Stimulated activated naive B cell treated with anti-CD40 and anti-IgM and Interleukin-4, amounts not matched to agents 10 μg/mL and 1 μg/mL and 100 μg/mL, for 72 hours (primary cell): ENCODE measurements at regions not wholly inside any gene's neighbourhood (a gene's known extent, or its start where the extent isn't known, plus 50 kb on each side); places are given as distances from the start of the nearest gene placed in this dataset.

Source experiments
- ATAC-seq, 2 donors: fragments of 150-1000 bp; cut with Tn5 transposase; replicated peaks; 2 replicates each; pipeline ENCODE4 v1.10.0; 2021; ENCODE audit warnings: moderate library complexity in 1 of 2
- DNase-seq: peaks from one replicate; pipeline ENCODE4 v3.0.0; 2021
- H3K27ac Mint-ChIP-seq: one replicate; pipeline ENCODE4 v1.8.0; 2022; ENCODE audit warnings: mild to moderate bottlenecking, mixed read lengths
- H3K27me3 Mint-ChIP-seq, 2 donors: one replicate each; pipeline ENCODE4 v1.8.0; 2022; ENCODE audit warnings: mixed read lengths in 2 of 2
- H3K36me3 Mint-ChIP-seq, 2 donors: one replicate each; pipeline ENCODE4 v1.8.0; 2022; ENCODE audit warnings: mixed read lengths in 2 of 2, mild to moderate bottlenecking in 1 of 2
- H3K4me1 Mint-ChIP-seq, 2 donors: one replicate each; pipeline ENCODE4 v1.8.0; 2022; ENCODE audit warnings: mixed read lengths in 2 of 2, mild to moderate bottlenecking in 1 of 2
- H3K4me3 Mint-ChIP-seq, 2 donors: one replicate each; pipeline ENCODE4 v1.8.0; 2022; ENCODE audit warnings: mild to moderate bottlenecking in 2 of 2, mixed read lengths in 2 of 2, moderate library complexity in 1 of 2
- H3K9me3 Mint-ChIP-seq, 2 donors: one replicate each; pipeline ENCODE4 v1.8.0; 2022; ENCODE audit warnings: mixed read lengths in 2 of 2, mild to moderate bottlenecking in 1 of 2

- no peak for DNase-seq
- ATAC-seq, result no peak
- H3K4me3 Mint-ChIP-seq, result no peak overlapping the region
- H3K9me3 Mint-ChIP-seq, result peaks cover 2 to 4% of the 10 kb centered on the region in 2 donors
- H3K27ac Mint-ChIP-seq, result no peak overlapping the region
- H3K4me1 Mint-ChIP-seq, result peaks cover 0 to 5% of the 10 kb centered on the region in 2 donors
- no peaks in the 10 kb centered on the region for H3K36me3 Mint-ChIP-seq
- H3K27me3 Mint-ChIP-seq, result peaks cover 0 to 3% of the 10 kb centered on the region in 2 donors
These were observed 498.6 kb downstream of the GRXCR1 start for GRCh38 chr4:43391069-43391468.

GRCh38 chr4:43394976-43395375 lies 502.5 kb downstream of the GRXCR1 start:
- ATAC-seq (peak in 1 of 2 donors; percentile 21), DNase-seq (no peak)
- H3K4me1 Mint-ChIP-seq, result peaks cover 0 to 5% of the 10 kb centered on the region in 2 donors
- H3K4me3 Mint-ChIP-seq, result no peak overlapping the region
- no peaks in the 10 kb centered on the region for H3K36me3 Mint-ChIP-seq
- peaks cover 5 to 7% of the 10 kb centered on the region in 2 donors for H3K9me3 Mint-ChIP-seq
- no peak overlapping the region for H3K27ac Mint-ChIP-seq
- H3K27me3 Mint-ChIP-seq, result peaks cover 0 to 3% of the 10 kb centered on the region in 2 donors

GRCh38 chr4:43399726-43400125 lies 507.2 kb downstream of the GRXCR1 start:
- ATAC-seq (no peak), DNase-seq (no peak)
- Mint-ChIP-seq H3K36me3 (no peaks in the 10 kb centered on the region), H3K27me3 (no peaks in the 10 kb centered on the region), H3K4me1 (peaks cover 0 to 4% of the 10 kb centered on the region in 2 donors), H3K4me3 (no peak overlapping the region), H3K9me3 (peaks cover 4 to 7% of the 10 kb centered on the region in 2 donors), H3K27ac (no peak overlapping the region)

- Mint-ChIP-seq H3K27ac (no peak overlapping the region), H3K4me3 (no peak overlapping the region), H3K36me3 (peaks cover 0 to 2% of the 10 kb centered on the region in 2 donors), H3K4me1 (no peaks in the 10 kb centered on the region), H3K9me3 (peaks cover 8 to 14% of the 10 kb centered on the region in 2 donors), H3K27me3 (no peaks in the 10 kb centered on the region)
- DNase-seq (no peak), ATAC-seq (no peak)
These were observed 509.9 kb downstream of the GRXCR1 start for GRCh38 chr4:43402393-43402792.

GRCh38 chr4:43410636-43411035 lies 518.1 kb downstream of the GRXCR1 start:
- DNase-seq (no peak), ATAC-seq (no peak)
- H3K9me3 Mint-ChIP-seq, result peaks cover 7 to 16% of the 10 kb centered on the region in 2 donors
- H3K4me1 Mint-ChIP-seq, result no peaks in the 10 kb centered on the region
- H3K4me3 Mint-ChIP-seq, result no peak overlapping the region
- no peak overlapping the region for H3K27ac Mint-ChIP-seq
- no peaks in the 10 kb centered on the region for H3K27me3 Mint-ChIP-seq
- peaks cover 0 to 2% of the 10 kb centered on the region in 2 donors for H3K36me3 Mint-ChIP-seq

- Mint-ChIP-seq H3K4me1 (no peaks in the 10 kb centered on the region), H3K9me3 (peaks cover 4 to 12% of the 10 kb centered on the region in 2 donors), H3K36me3 (no peaks in the 10 kb centered on the region), H3K27ac (no peak overlapping the region), H3K27me3 (no peaks in the 10 kb centered on the region), H3K4me3 (no peak overlapping the region)
- DNase-seq, result no peak
- no peak for ATAC-seq
These were observed 518.7 kb downstream of the GRXCR1 start for GRCh38 chr4:43411226-43411625.

GRCh38 chr4:43423276-43423675 lies 530.8 kb downstream of the GRXCR1 start:
- Mint-ChIP-seq H3K27me3 (no peaks in the 10 kb centered on the region), H3K4me1 (no peaks in the 10 kb centered on the region), H3K9me3 (peaks cover 2 to 3% of the 10 kb centered on the region in 2 donors), H3K27ac (no peak overlapping the region), H3K4me3 (no peak overlapping the region), H3K36me3 (no peaks in the 10 kb centered on the region)
- ATAC-seq (no peak), DNase-seq (no peak)

GRCh38 chr4:43425206-43425605 lies 532.7 kb downstream of the GRXCR1 start:
- no peak for ATAC-seq
- Mint-ChIP-seq H3K36me3 (no peaks in the 10 kb centered on the region), H3K9me3 (no peaks in the 10 kb centered on the region), H3K4me3 (no peak overlapping the region), H3K27ac (no peak overlapping the region), H3K27me3 (no peaks in the 10 kb centered on the region), H3K4me1 (no peaks in the 10 kb centered on the region)
- no peak for DNase-seq

GRCh38 chr4:43435291-43435690 lies 542.8 kb downstream of the GRXCR1 start:
- Mint-ChIP-seq H3K27me3 (no peaks in the 10 kb centered on the region), H3K9me3 (peaks cover 4 to 5% of the 10 kb centered on the region in 2 donors), H3K27ac (no peak overlapping the region), H3K36me3 (no peaks in the 10 kb centered on the region), H3K4me1 (no peaks in the 10 kb centered on the region), H3K4me3 (no peak overlapping the region)
- ATAC-seq, result no peak
- DNase-seq, result no peak

- Mint-ChIP-seq H3K4me1 (no peaks in the 10 kb centered on the region), H3K4me3 (no peak overlapping the region), H3K9me3 (no peaks in the 10 kb centered on the region), H3K36me3 (no peaks in the 10 kb centered on the region), H3K27ac (no peak overlapping the region), H3K27me3 (no peaks in the 10 kb centered on the region)
- ATAC-seq (peak; percentile 48 to 56), DNase-seq (no peak)
These were observed 560.4 kb downstream of the GRXCR1 start for GRCh38 chr4:43452948-43453347.

GRCh38 chr4:43456383-43456782 lies 563.9 kb downstream of the GRXCR1 start:
- no peak for ATAC-seq
- H3K27ac Mint-ChIP-seq, result no peak overlapping the region
- no peaks in the 10 kb centered on the region for H3K36me3 Mint-ChIP-seq
- DNase-seq, result no peak
- H3K4me3 Mint-ChIP-seq, result no peak overlapping the region
- no peaks in the 10 kb centered on the region for H3K9me3 Mint-ChIP-seq
- no peaks in the 10 kb centered on the region for H3K27me3 Mint-ChIP-seq
- no peaks in the 10 kb centered on the region for H3K4me1 Mint-ChIP-seq

- Mint-ChIP-seq H3K27me3 (no peaks in the 10 kb centered on the region), H3K36me3 (no peaks in the 10 kb centered on the region)
- no peak for DNase-seq
These were observed 565.4 kb downstream of the GRXCR1 start for GRCh38 chr4:43457866-43458265.

GRCh38 chr4:43458293-43458692 lies 565.8 kb downstream of the GRXCR1 start:
- Mint-ChIP-seq H3K27ac (no peak overlapping the region), H3K36me3 (no peaks in the 10 kb centered on the region), H3K4me3 (no peak overlapping the region), H3K27me3 (no peaks in the 10 kb centered on the region), H3K9me3 (no peaks in the 10 kb centered on the region), H3K4me1 (no peaks in the 10 kb centered on the region)
- ATAC-seq, result no peak
- no peak for DNase-seq

More at GRCh38 chr4:43457866-43458265, 565.4 kb downstream of the GRXCR1 start:
- no peak for ATAC-seq
- Mint-ChIP-seq H3K27ac (no peak overlapping the region), H3K4me3 (no peak overlapping the region), H3K4me1 (no peaks in the 10 kb centered on the region), H3K9me3 (no peaks in the 10 kb centered on the region)

GRCh38 chr4:43471950-43472349 lies 579.4 kb downstream of the GRXCR1 start:
- no peak overlapping the region for H3K4me3 Mint-ChIP-seq
- ATAC-seq (no peak), DNase-seq (no peak)
- peaks cover 0 to 1% of the 10 kb centered on the region in 2 donors for H3K4me1 Mint-ChIP-seq
- no peaks in the 10 kb centered on the region for H3K27me3 Mint-ChIP-seq
- peaks cover 0 to 4% of the 10 kb centered on the region in 2 donors for H3K36me3 Mint-ChIP-seq
- H3K27ac Mint-ChIP-seq, result no peak overlapping the region
- H3K9me3 Mint-ChIP-seq, result peaks cover 14 to 35% of the 10 kb centered on the region in 2 donors

- no peaks in the 10 kb centered on the region for H3K36me3 Mint-ChIP-seq
- H3K27me3 Mint-ChIP-seq, result no peaks in the 10 kb centered on the region
- no peak overlapping the region for H3K27ac Mint-ChIP-seq
- H3K4me3 Mint-ChIP-seq, result no peak overlapping the region
- ATAC-seq (no peak), DNase-seq (no peak)
- no peaks in the 10 kb centered on the region for H3K4me1 Mint-ChIP-seq
- H3K9me3 Mint-ChIP-seq, result peaks cover 3 to 8% of the 10 kb centered on the region in 2 donors
These were observed 589.0 kb downstream of the GRXCR1 start for GRCh38 chr4:43481526-43481925.

- Mint-ChIP-seq H3K27me3 (no peaks in the 10 kb centered on the region), H3K27ac (no peak overlapping the region), H3K36me3 (no peaks in the 10 kb centered on the region), H3K9me3 (peaks cover 3 to 8% of the 10 kb centered on the region in 2 donors), H3K4me3 (no peak overlapping the region), H3K4me1 (no peaks in the 10 kb centered on the region)
- no peak for DNase-seq
- no peak for ATAC-seq
These were observed 592.7 kb downstream of the GRXCR1 start for GRCh38 chr4:43485196-43485595.
